ENCODE measurements at regions not wholly inside any gene's neighbourhood (a gene's known extent, or its start where the extent isn't known, plus 50 kb on each side); places are given as distances from the start of the nearest gene placed in this dataset.
A peak's percentile ranks its signal among the peaks of the same experiment; 100 is the strongest.
"Not testable (repeated sequence)": the region's sequence is repeated elsewhere in the genome, so short reads cannot be mapped to it uniquely, and the experiment has no call there.

DNA sequence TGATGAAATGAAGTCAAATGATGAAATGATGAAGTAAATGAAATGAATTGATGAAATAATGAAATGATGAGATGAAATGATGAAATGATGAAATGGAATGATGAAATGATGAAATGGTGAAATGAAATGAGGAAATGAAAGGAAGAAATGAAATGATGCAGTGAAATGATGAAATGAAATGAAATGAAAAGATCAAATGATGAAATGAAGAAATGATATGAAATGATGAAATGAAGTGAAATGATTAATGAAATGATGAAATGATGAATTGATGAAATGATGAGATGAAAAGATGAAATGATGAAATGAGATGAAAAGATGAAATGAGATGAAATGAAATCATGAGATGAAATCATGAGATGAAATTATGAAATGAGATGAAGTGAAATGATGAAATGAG lies 139.2 kb upstream of the ERV3-1 start:
- DNase-seq: not testable (repeated sequence)

- not testable (repeated sequence) for DNase-seq
Observed at GRCh38 chr7:65145008-65145407, 138.5 kb upstream of the ERV3-1 start.

DNA sequence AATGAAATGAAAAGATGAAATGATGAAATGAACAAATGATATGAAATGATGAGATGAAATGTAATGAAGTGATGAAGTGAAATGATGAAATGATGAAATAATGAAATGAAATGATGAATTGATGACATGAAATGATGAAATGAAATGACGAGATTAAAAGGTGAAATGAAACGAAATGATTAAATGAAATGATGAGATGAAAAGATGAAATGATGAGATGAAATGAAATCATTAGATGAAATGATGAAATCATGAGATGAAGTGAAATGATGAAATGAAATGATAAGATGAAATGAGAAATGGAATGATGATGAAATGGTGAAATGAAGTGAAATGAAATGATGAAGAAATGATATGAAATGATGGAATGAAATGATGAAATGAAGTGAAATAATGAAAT lies 138.1 kb upstream of the ERV3-1 start:
- DNase-seq: not testable (repeated sequence)

DNA sequence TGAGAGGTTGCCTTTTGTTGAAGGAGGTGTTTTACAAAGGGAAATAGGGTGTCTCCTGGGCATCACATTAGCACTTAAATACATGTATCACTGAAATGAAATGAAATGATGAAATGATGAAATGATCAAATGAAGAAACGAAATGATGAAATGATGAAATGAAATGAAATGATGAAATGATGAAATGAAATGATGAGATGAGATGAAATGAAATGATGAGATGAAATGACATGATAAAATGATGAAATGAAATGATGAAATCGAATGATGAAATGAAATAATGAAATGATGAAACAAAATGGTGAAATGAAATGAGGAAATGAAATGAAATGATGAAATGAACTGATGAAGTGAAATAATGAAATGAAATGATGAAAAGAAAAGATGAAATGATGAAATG lies 137.6 kb upstream of the ERV3-1 start:
- not testable (repeated sequence) for DNase-seq

GRCh38 chr7:65141894-65142293 lies 135.4 kb upstream of the ERV3-1 start:
- DNase-seq: not testable (repeated sequence)

- DNase-seq: not testable (repeated sequence)
Observed at GRCh38 chr7:65141405-65141778, 134.9 kb upstream of the ERV3-1 start.

- not testable (repeated sequence) for DNase-seq
Observed at GRCh38 chr7:65140543-65141404, 134.3 kb upstream of the ERV3-1 start.

- not testable (repeated sequence) for DNase-seq
Observed at GRCh38 chr7:65136850-65137249, 130.4 kb upstream of the ERV3-1 start.

DNA sequence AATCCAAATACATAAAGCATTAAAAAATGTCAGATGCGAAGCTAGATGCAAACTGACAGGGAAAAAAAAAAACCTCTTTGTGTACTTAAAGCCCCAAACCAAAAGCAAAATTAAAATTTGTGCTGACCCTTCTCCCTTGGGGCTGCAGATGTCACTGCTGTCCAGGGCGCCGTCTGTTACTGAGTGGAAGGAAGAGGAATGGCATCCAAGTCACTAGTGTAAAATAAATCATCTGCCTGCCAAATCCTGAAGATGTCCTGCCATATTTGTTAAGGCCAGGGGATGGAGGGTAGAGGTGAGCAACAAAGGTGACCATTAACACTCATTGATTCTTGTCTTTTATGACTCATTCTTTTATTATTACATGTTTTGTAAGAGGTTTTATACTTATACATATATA lies 126.6 kb upstream of the ERV3-1 start:
- DNase-seq: not testable (repeated sequence)

GRCh38 chr7:65132256-65132655 lies 125.8 kb upstream of the ERV3-1 start:
- not testable (repeated sequence) for DNase-seq

GRCh38 chr7:65127364-65127763 lies 120.9 kb upstream of the ERV3-1 start:
- not testable (repeated sequence) for DNase-seq

DNA sequence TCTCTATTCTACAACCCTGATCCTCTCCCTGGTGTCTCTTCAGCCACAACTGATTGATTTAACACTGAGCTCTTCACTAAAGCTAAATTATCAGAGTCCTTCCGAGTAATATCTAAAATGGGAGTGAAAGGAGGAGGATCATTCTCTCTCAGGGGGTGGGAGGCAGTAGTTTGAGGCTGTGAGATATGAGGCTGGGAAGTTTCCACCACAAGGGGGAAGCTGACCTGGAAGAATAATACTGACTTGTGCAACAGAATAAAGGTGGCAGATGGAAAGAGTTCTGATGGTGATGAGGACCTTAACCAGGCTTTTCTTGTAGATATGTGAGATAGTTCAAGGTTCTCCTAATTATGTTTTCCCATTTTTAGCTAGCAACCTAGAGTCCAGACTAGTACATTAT lies 118.1 kb upstream of the ERV3-1 start:
- not testable (repeated sequence) for DNase-seq

DNA sequence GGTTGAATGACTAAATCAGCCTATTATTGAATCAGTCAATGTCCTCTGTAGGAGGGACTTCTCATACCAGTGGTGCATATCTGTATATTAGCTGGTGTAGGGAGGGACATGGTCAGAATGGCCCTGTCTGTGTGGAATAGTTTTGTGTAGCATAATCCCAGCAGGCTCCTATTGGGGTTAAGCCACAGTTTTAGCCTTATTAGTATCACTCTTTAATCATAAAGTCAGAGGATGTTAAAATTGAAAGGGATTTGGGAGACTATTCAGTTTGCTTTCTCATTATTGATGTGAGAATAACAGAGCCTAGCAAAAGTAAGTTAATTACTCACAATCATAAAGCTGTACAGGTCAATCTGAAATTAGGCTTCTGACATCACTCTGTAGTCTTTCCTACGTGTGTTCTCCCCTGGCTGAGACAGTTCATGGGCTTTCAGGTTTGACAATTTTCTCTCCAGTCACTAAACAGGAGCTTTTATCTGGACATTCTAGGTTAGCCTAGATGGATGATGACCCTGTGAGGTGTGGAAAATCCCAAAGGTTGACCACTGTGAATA lies 99.2 kb upstream of the ERV3-1 start:
- DNase-seq: not testable (repeated sequence)

DNA sequence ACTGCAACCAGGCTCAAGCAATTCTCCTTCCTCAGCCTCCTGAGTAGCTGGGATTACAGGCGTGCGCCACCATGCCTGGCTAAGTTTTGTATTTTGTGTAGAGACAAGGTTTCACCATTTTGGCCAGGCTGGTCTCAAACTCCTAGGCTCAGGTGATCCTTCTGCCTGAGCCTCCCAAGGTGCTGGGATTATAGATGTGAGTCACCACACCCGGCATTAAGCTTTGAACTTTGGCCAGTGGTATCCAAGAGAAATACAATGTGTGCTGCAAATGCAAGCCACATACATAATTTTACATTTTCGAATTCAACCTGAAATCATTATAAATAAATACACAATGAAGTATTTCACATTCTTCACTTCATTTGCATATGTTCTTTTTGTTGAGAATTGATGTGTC lies 94.0 kb upstream of the ERV3-1 start:
- DNase-seq: not testable (repeated sequence)

DNA sequence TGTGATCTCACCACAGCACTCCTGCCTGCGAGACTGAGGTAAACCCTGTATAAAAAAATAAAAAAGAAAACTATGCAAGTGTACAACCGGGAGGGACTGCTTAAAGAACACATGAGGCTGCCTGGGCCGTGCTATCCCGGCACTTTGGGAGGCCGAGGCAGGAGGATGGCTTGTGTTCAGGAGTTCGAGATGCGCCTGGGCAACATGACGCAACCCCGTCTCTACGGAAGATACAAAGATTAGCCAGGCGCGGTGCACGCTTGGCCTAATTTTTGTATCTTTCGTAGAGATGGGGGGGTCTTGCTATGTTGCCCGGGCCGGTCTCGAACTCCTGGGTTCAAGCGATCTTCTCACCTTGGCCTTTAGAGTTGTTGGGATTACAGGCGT lies 75.2 kb upstream of the ERV3-1 start:
- DNase-seq: not testable (repeated sequence)

- peak; percentile 29 for DNase-seq
Observed at GRCh38 chr7:65080799-65081668, 74.5 kb upstream of the ERV3-1 start.

- not testable (repeated sequence) for DNase-seq
Observed at GRCh38 chr7:65074959-65075358, 68.5 kb upstream of the ERV3-1 start.

DNA sequence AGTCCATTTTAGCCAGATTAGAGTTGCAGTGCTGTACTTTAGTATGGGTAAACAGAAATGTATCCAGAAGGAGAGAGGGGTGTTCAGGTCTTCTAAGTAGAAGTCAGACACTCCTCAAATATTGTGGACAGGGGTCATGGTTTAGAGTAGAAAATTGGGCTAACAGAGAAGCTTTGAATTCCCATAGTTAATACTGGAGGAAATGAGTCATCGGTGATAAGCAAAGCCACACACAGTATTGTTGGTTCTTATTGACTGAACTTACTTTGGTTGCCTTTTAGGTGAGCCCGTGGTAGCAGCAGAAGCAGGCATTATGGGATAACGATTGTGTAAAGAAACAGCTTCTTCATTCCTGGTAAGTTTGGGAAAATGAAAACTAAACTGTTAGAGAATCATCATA lies 66.7 kb upstream of the ERV3-1 start:
- DNase-seq: not testable (repeated sequence)

DNA sequence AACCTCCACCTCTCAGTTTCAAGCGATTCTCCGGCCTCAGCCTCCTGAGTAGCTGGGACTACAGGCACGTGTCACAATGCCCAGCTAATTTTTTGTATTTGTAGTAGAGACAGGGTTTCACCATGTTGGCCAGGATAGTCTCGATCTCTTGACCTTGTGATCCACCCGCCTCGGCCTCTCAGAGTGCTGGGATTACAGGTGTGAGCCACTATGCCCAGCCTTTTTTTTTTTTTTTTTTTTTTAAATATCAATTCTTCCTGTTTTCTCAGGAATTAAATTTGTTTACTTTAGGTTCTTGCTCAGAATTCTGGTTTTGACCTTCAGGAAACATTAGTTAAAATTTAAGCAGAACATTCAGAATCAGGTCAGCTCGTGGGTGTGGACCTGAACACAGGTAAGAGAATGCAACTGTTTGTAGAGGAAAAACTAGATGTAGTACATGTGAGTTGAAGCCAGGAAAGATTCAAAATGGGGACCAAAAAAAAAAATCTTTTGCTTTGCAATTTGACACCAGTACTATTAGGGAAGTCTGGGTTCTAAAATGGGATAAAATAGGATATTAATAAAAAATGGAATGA lies 65.5 kb upstream of the ERV3-1 start:
- DNase-seq: not testable (repeated sequence)

DNA sequence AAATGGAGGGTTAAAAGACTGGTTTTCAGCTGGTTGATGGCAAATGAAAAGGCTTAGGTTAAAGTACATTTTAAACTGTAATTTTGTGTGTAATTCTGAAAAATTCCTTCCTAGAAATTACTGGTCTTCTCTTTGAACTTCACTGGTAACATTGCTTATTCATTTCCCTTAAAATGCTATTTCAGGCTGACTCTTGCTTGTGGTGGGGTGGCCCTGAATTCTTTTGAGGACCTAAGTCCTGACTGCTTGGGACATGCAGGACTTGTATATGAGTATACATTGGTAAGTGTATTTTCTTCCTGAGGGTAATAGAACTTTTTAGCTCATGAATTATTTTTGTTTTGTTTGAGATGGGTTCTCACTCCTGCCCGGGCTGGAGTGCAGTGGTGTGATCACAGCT lies 63.0 kb upstream of the ERV3-1 start:
- DNase-seq: not testable (repeated sequence)

GRCh38 chr7:65062566-65062965 lies 56.1 kb upstream of the ERV3-1 start:
- not testable (repeated sequence) for DNase-seq

- not testable (repeated sequence) for DNase-seq
Observed at GRCh38 chr7:65059247-65059646, 52.8 kb upstream of the ERV3-1 start.

Data from 8988T (cell line).